A673 (cell line): ENCODE measurements at regions not wholly inside any gene's neighbourhood (a gene's known extent, or its start where the extent isn't known, plus 50 kb on each side); places are given as distances from the start of the nearest gene placed in this dataset.

Source experiments
- EZH2 ChIP-seq: fragments of 200-600 bp; sonication (generic); IDR thresholded peaks from 2 replicates; pipeline ENCODE4 v1.6.1; 2017; ENCODE audit warnings: borderline replicate concordance, low read depth, mild to moderate bottlenecking, mixed read lengths, antibody characterized with exemption, low read length; ENCODE audit not compliant: poor library complexity, severe bottlenecking
- TF ChIP-seq, protein P1 (sequence below): fragments of 300-800, 200-600 bp; sonication (generic); conservative IDR thresholded peaks from 2 replicates; pipeline ENCODE4 v1.5.1; 2017; ENCODE audit warnings: low read depth, mild to moderate bottlenecking, antibody characterized with exemption, low read length, moderate library complexity, mixed read lengths

DNA sequence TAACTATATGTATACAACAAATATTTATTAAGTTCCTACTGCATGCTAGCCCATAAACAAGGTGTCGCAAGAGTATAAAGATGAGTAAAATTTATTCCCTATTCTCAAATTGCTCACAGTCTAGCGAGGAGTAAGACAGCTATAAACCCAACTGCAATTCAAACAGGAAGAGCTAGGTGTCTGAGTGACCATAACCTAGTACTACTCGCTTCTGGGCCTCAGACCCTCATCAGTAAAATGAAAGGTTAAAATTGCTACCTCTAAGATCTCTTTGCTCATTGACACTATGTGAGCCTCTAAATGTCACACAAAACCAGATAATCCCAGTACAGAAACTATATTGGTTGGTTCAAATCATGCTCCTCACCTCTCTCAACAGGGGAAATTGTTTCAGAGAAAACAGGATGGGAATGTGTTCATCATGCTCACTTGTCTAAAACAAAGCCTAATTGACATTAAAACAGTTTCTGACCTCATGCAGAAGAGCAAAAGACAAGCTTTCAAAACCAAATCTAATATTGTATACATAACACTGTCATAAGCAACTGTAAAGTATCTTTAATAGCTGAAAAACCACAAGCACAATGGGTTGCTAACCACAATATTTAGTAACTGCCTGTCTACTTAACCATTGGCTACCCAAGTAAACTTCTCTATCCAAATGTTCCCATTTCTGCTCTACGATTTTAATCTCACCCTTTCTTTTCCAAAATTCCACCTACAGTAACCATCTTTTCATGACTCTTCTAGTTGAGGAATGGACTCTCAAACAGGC, 264.6 kb upstream of the FMR1 start:
- TF ChIP-seq, protein P1, sequence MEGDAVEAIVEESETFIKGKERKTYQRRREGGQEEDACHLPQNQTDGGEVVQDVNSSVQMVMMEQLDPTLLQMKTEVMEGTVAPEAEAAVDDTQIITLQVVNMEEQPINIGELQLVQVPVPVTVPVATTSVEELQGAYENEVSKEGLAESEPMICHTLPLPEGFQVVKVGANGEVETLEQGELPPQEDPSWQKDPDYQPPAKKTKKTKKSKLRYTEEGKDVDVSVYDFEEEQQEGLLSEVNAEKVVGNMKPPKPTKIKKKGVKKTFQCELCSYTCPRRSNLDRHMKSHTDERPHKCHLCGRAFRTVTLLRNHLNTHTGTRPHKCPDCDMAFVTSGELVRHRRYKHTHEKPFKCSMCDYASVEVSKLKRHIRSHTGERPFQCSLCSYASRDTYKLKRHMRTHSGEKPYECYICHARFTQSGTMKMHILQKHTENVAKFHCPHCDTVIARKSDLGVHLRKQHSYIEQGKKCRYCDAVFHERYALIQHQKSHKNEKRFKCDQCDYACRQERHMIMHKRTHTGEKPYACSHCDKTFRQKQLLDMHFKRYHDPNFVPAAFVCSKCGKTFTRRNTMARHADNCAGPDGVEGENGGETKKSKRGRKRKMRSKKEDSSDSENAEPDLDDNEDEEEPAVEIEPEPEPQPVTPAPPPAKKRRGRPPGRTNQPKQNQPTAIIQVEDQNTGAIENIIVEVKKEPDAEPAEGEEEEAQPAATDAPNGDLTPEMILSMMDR: no peak
- TF ChIP-seq EZH2: no peak
